ENCODE measurements at regions not wholly inside any gene's neighbourhood (a gene's known extent, or its start where the extent isn't known, plus 50 kb on each side); places are given as distances from the start of the nearest gene placed in this dataset.

DNA sequence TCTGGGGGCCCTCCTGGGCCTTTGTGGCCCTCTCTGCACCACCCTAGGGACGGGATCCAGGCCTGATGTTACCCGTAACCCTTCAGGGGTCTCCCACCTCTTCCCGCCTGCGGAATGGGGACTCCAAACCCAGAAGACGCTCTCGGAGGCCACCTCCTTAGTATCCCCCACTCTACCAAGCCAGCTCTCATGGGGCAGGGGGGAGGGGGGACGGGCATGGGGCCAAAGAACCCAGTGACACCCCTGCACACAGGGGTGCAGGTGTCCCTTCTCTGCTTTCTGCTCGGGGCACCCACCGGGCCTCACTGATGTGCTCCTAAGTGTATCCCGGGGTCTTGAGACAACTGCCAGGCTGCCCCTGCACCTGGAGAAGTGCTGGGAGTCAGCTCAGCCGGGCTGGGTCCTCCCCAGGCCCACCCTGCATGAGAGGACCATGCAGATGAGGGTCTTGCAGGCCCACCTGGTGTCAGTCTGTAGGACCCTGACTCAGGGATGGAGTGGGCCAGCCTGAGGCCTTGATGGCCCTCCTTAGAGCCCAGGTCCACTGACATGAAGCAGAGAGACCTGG, 176.9 kb downstream of the IGLL1 start:
- Histone ChIP-seq H3K79me2 (ENCODE audit: insufficient read depth, low read length) (no peaks in the 10 kb centered on the region), H2AFZ (ENCODE audit: low read length) (no peak overlapping the region; the same call in 1 of the 2 replicates), H4K20me1 (ENCODE audit: insufficient read depth, low read length) (no peaks in the 10 kb centered on the region), H3K4me2 (ENCODE audit: low read length) (peak overlapping the region; percentile 61), H3K9ac (ENCODE audit: low read length) (peak overlapping the region; percentile 60), H3K9me2 (ENCODE audit: low read depth, low read length) (no peaks in the 10 kb centered on the region), H3K4me3 (ENCODE audit: low read depth, low read length, poor library complexity, severe bottlenecking) (peak overlapping the region; percentile 44), H3K9me3 (ENCODE audit: low read length) (0 out of 2 replicates have a peak, but pooled peaks cover 5% of the 10 kb centered on the region), H3K36me3 (ENCODE audit: insufficient read depth, low read length) (no peaks in the 10 kb centered on the region; the same call in 1 of the 2 replicates), H3K27me3 (ENCODE audit: insufficient read depth, low read length) (peaks cover 3% of the 10 kb centered on the region), H3K27ac (ENCODE audit: low read depth, low read length, poor library complexity, severe bottlenecking) (no peak overlapping the region), H3F3A (ENCODE audit: insufficient read depth, low read length) (no peaks in the 10 kb centered on the region), H3K4me1 (ENCODE audit: insufficient read depth, low read length, severe bottlenecking) (peaks cover 14% of the 10 kb centered on the region)
- TF ChIP-seq EZH2 (IDR thresholded peaks at IDR 0.05; ENCODE audit: borderline replicate concordance, low read length) = no peak
- TF ChIP-seq, protein P1, sequence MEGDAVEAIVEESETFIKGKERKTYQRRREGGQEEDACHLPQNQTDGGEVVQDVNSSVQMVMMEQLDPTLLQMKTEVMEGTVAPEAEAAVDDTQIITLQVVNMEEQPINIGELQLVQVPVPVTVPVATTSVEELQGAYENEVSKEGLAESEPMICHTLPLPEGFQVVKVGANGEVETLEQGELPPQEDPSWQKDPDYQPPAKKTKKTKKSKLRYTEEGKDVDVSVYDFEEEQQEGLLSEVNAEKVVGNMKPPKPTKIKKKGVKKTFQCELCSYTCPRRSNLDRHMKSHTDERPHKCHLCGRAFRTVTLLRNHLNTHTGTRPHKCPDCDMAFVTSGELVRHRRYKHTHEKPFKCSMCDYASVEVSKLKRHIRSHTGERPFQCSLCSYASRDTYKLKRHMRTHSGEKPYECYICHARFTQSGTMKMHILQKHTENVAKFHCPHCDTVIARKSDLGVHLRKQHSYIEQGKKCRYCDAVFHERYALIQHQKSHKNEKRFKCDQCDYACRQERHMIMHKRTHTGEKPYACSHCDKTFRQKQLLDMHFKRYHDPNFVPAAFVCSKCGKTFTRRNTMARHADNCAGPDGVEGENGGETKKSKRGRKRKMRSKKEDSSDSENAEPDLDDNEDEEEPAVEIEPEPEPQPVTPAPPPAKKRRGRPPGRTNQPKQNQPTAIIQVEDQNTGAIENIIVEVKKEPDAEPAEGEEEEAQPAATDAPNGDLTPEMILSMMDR (IDR thresholded peaks at IDR 0.05; ENCODE audit: low read length) = no peak

GRCh38 chr22:23402275-23403151, 177.6 kb downstream of the IGLL1 start:
- Histone ChIP-seq H3K4me2 (ENCODE audit: low read length) (peak overlapping the region; percentile 72), H3K79me2 (ENCODE audit: insufficient read depth, low read length) (no peaks in the 10 kb centered on the region), H3K4me1 (ENCODE audit: insufficient read depth, low read length, severe bottlenecking) (peaks cover 14% of the 10 kb centered on the region), H3K36me3 (ENCODE audit: insufficient read depth, low read length) (no peaks in the 10 kb centered on the region; the same call in 1 of the 2 replicates), H4K20me1 (ENCODE audit: insufficient read depth, low read length) (no peaks in the 10 kb centered on the region), H3F3A (ENCODE audit: insufficient read depth, low read length) (no peaks in the 10 kb centered on the region), H3K27me3 (ENCODE audit: insufficient read depth, low read length) (peaks cover 3% of the 10 kb centered on the region), H3K27ac (ENCODE audit: low read depth, low read length, poor library complexity, severe bottlenecking) (no peak overlapping the region), H3K9me2 (ENCODE audit: low read depth, low read length) (no peaks in the 10 kb centered on the region), H3K9me3 (ENCODE audit: low read length) (0 out of 2 replicates have a peak, but pooled peaks cover 5% of the 10 kb centered on the region), H3K9ac (ENCODE audit: low read length) (peak overlapping the region; percentile 60), H2AFZ (ENCODE audit: low read length) (no peak overlapping the region; the same call in 1 of the 2 replicates), H3K4me3 (ENCODE audit: low read depth, low read length, poor library complexity, severe bottlenecking) (peak overlapping the region; percentile 54)
- no peak for TF ChIP-seq EZH2 (IDR thresholded peaks at IDR 0.05; ENCODE audit: borderline replicate concordance, low read length)
- TF ChIP-seq, protein P1 (IDR thresholded peaks at IDR 0.05; ENCODE audit: low read length) = peak; percentile 68

DNA sequence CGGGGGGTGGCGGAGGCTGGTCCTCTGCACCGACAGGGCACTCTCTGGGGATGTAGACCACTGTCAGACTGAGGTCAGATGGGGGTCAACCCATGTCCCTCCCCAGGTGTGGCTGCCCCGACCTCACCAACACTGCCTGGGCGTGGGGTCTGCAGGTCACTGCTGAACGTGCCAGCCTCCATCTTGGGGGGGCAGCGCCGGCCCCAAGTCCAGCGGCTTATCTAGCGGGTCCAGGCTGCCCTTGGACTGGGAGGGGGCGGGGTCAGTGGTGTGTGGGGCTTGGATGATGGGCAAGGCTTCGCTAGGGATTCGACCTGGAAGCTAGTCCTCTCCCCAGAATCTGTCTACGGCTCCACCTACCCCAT, 178.2 kb downstream of the IGLL1 start:
- Histone ChIP-seq H3K79me2 (ENCODE audit: insufficient read depth, low read length) (no peaks in the 10 kb centered on the region), H3K9ac (ENCODE audit: low read length) (no peak overlapping the region; the same call in 1 of the 2 replicates), H3K4me3 (ENCODE audit: low read depth, low read length, poor library complexity, severe bottlenecking) (peak overlapping the region; percentile 54), H3K27ac (ENCODE audit: low read depth, low read length, poor library complexity, severe bottlenecking) (no peak overlapping the region), H3K4me2 (ENCODE audit: low read length) (peak overlapping the region; percentile 72), H3K27me3 (ENCODE audit: insufficient read depth, low read length) (peaks cover 3% of the 10 kb centered on the region), H3K4me1 (ENCODE audit: insufficient read depth, low read length, severe bottlenecking) (peaks cover 14% of the 10 kb centered on the region), H3K9me3 (ENCODE audit: low read length) (0 out of 2 replicates have a peak, but pooled peaks cover 5% of the 10 kb centered on the region), H2AFZ (ENCODE audit: low read length) (no peak overlapping the region), H3K36me3 (ENCODE audit: insufficient read depth, low read length) (no peaks in the 10 kb centered on the region; the same call in 1 of the 2 replicates), H4K20me1 (ENCODE audit: insufficient read depth, low read length) (no peaks in the 10 kb centered on the region), H3K9me2 (ENCODE audit: low read depth, low read length) (no peaks in the 10 kb centered on the region), H3F3A (ENCODE audit: insufficient read depth, low read length) (no peaks in the 10 kb centered on the region)
- no peak for TF ChIP-seq EZH2 (IDR thresholded peaks at IDR 0.05; ENCODE audit: borderline replicate concordance, low read length)
- TF ChIP-seq, protein P1 (IDR thresholded peaks at IDR 0.05; ENCODE audit: low read length) = no peak

All from OCI-LY1 (cell line).